GM19240 (cell line): ENCODE measurements at regions not wholly inside any gene's neighbourhood (a gene's known extent, or its start where the extent isn't known, plus 50 kb on each side); places are given as distances from the start of the nearest gene placed in this dataset.

Experiments
- DNase-seq: peaks from one replicate; pipeline ENCODE4 v3.0.0; 2011; ENCODE audit warnings: low spot score; ENCODE audit not compliant: insufficient read length

GRCh38 chr13:21757763-21758162 lies 86.9 kb downstream of the FGF9 start:
- DNase-seq, result no peak

DNA sequence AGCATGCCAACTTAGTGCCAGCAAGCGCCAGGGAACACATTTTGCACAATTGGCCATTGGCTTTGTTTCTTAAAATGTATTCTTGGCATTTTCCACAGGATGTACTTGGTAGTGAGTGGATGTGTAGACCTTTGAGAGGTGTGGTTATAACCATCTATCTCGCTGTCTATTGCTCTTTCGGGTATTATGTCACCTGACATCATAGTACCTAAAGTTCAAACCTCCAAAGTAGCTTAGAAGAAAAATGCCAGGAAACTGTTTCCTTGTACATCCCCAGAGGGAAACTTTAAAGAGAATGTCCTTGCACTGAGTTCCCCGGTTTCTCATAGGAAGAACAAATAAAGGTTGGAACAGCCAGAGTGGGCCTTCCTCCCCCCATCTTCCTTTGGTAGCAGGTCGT lies 87.6 kb downstream of the FGF9 start:
- DNase-seq, result no peak

DNA sequence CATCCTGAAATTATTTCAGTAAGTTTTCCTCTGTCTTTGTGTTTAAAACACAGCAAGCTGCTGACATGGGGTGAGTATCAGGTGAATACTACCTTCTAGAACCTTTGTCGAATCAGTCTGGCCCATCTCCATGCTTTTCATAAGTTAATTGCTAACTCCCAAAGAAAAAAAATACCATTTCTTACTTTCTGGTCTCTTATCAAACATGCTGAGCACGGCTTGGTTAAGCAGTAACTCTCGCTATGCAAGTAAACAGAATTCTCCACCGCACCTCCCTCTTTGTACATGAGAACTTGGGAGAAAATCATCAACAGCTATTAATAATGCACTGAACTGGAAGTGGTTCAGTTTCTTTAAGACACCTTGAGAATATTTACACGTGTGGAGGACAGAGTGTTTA lies 88.6 kb downstream of the FGF9 start:
- DNase-seq, result no peak

- no peak for DNase-seq
Observed at GRCh38 chr13:21759911-21760310, 89.0 kb downstream of the FGF9 start.

GRCh38 chr13:21761770-21762169 lies 90.9 kb downstream of the FGF9 start:
- no peak for DNase-seq

DNA sequence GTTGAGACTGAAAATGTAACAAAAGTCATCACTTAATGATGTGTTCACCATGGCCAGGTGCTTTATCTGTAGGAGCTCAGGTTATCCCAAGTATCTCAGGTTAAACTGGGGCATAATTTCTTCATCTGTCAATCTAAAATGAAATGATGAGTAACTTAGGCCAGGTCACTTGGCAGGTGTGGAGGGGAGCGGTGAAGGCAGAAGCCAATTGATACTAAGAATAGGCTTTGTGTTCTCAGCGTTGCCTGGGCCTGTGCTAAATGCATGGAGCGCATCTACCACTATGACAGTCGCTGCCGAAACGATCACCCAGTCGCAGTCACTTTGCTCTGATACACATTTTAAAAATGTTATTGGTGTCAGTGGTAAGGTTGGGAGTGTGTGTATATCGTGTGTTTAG lies 91.6 kb downstream of the FGF9 start:
- no peak for DNase-seq

DNA sequence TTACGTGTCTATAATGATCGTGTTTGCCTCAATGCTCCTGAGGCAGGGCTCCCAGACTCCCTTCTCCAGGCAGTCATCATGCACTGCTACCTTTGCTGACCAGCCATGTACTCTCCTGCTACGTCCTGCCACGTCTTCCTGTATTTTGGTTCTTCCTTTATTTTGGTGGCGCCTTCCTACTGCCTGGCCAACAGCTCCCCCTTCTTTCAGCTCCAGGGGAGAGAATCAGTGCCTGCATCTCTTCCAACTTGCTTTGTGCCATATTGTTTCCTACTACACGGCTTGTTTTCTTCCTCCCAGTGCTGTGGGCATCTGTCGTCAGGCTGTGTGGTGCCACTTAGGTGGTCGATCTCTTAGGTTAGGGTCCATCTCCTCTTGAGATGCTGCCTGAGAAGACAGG lies 96.2 kb downstream of the FGF9 start:
- DNase-seq, result no peak

GRCh38 chr13:21771075-21771474 lies 100.2 kb downstream of the FGF9 start:
- DNase-seq, result no peak

- no peak for DNase-seq
Observed at GRCh38 chr13:21777166-21777565, 106.3 kb downstream of the FGF9 start.

GRCh38 chr13:21777813-21778212 lies 106.9 kb downstream of the FGF9 start:
- no peak for DNase-seq

- DNase-seq, result no peak
Observed at GRCh38 chr13:21782736-21783135, 111.9 kb downstream of the FGF9 start.

GRCh38 chr13:21785990-21786389 lies 115.1 kb downstream of the FGF9 start:
- no peak for DNase-seq

DNA sequence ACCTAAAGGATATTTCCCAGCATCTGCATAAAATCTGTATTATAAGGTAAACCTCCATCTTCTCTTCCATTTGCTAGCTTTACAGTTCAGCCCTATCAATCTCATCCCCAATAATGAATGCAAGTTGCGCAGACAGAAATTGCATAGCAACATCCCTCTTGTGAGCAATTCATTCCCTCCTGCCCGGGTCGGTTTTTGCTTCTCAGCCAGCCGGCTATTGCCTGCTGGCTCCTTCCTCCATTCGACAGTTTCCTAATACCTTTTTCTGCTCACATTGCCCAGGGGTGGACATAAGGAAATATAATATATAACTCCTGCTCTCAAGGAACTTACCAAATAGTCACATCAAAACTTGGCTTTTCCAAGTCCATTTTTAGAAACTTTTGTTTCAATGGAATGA lies 125.2 kb downstream of the FGF9 start:
- DNase-seq, result no peak

DNA sequence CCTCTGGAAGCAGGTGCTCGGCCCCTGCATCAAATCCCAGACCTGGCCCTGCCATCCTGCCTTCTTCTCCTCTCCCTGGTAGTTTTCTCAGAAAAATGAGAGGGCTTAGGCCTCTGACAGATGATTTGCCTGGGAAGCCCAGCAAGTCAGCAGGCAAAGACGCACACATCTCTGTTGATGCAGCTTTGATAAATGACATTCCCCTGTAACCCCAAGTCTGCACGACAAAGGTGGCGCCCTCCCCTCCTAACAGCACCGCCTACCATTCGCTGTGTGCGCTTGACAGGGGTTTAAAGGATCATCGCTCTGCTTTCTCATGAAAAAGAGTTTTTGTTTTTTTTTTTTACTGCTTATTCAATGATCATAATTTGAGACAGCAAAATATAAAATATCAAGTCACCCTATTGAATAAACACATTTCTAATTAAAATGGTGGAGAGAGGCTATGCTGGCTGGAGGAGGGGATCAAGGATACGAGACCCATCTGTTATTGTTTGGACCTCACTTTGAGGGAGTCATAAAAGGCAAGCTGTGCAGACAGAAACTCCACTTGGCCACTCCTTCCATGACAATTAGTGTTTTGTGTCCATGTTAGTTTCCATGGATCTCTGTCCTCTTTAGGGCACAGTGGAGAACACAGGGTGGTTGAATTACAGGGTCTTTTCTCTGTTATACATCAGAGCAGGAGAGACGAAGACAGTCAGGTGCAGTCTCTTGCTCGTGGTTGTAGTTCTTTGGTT lies 126.1 kb downstream of the FGF9 start:
- no peak for DNase-seq

- DNase-seq, result no peak
Observed at GRCh38 chr13:21797736-21798135, 126.9 kb downstream of the FGF9 start.

GRCh38 chr13:21798181-21798580 lies 127.3 kb downstream of the FGF9 start:
- DNase-seq, result no peak

GRCh38 chr13:21799671-21800070 lies 128.8 kb downstream of the FGF9 start:
- DNase-seq, result no peak

GRCh38 chr13:21800837-21801616 lies 130.2 kb downstream of the FGF9 start:
- DNase-seq, result no peak

DNA sequence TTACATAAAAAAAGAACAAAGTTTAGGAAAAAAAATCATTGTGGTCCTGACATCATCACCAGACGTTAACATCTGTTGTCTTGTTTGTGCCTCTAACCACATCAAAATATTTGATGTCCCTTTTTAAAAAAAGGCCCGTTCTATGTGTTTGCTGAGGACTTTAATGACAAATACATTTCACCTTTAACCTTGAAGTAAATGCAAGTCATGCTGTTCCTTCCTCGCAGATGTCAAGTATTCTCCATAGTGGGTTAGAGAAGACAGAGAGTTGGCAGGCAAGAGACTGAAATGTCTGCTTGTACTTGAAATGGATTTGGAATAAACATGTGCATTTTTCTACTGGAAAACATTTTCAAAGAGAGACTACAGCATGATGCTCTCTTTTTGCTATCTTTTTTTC lies 134.9 kb downstream of the FGF9 start:
- no peak for DNase-seq

- DNase-seq, result no peak
Observed at GRCh38 chr13:21812192-21812626, 141.3 kb downstream of the FGF9 start.

- DNase-seq, result no peak
Observed at GRCh38 chr13:21813110-21813509, 142.2 kb downstream of the FGF9 start.

DNA sequence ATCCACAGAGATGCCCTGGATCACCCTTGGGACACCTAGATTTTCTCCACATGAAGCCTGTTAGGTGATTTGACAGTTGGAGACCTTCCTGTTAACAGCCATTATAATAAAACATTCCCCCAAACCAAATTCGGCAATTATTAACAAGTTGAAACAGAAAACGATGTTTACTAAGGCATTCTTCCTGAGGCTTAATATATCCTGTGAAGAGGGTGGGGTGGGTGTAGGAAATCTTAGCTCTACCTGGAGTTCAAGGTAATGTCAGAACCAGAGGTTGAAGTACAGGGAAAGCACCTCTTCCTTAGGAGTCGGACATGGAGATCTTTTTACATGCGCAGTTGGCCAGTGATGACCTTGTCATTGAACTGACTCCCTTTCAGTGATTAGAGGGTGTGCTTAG lies 143.0 kb downstream of the FGF9 start:
- DNase-seq, result no peak

DNA sequence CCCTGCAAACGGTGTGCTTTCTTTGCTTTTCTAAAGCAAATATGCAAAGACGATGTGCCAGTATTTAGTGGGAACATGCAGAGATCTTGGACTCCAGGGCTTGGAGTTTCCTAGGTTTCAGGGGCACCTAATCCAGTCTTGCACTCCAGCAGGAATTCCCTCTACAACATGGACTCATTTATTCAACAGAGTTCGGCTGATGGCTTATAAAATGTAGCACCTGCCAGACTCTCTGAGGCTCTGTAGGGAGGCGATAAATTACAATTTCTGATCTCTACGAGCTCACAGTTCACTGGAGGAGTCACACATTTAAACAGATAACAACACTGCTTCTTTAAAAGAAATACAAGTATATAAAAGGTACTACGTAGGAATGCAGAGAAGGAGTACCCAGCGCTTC lies 143.7 kb downstream of the FGF9 start:
- no peak for DNase-seq
